HG03439 (cell line): ENCODE measurements at regions not wholly inside any gene's neighbourhood (a gene's known extent, or its start where the extent isn't known, plus 50 kb on each side); places are given as distances from the start of the nearest gene placed in this dataset.
A peak's percentile ranks its signal among the peaks of the same experiment; 100 is the strongest.
"Not testable (repeated sequence)": the region's sequence is repeated elsewhere in the genome, so short reads cannot be mapped to it uniquely, and the experiment has no call there.

Experiments used
- ATAC-seq: cut with Tn5 transposase; IDR thresholded peaks from one replicate; pipeline ENCODE4 v1.9.1; 2021; ENCODE audit warnings: mild to moderate bottlenecking, moderate library complexity; ENCODE audit not compliant: unreplicated experiment

DNA sequence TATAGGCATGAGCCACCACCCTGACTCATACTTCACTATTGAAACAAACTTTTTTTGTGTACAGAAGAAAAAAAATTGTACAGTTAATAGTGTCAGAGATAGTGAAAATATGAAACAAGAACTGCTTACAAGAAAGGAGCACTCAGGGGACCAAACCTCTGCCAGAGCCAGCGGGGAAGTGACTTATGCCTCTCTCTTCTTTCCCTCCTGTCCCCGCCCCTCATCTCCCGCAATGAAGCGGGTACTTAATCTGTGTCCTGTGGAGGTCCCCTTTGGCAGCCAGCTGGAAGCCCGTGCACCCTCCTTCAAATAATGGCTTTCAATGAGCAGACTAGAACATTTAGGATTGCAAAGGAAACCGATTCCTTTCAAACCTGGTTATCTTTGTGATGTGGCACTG, 51.5 kb downstream of the PPIAL4A start:
- not testable (repeated sequence) for ATAC-seq

DNA sequence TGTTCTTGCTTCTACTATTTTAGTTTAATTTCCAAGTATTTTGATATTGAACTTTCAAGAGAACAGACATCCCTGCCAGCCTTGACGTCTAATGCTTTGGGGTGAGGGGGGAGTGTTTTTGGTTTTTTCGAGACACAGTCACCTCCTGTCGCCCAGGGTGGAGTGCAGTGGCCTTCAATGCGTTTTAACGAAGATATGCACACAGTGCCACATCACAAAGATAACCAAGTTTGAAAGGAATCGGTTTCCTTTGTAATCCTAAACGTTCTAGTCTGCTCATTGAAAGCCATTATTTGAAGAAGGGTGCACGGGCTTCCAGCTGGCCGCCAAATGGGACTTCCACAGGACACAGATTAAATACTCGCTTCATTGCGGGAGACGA, 52.3 kb downstream of the PPIAL4A start:
- not testable (repeated sequence) for ATAC-seq

DNA sequence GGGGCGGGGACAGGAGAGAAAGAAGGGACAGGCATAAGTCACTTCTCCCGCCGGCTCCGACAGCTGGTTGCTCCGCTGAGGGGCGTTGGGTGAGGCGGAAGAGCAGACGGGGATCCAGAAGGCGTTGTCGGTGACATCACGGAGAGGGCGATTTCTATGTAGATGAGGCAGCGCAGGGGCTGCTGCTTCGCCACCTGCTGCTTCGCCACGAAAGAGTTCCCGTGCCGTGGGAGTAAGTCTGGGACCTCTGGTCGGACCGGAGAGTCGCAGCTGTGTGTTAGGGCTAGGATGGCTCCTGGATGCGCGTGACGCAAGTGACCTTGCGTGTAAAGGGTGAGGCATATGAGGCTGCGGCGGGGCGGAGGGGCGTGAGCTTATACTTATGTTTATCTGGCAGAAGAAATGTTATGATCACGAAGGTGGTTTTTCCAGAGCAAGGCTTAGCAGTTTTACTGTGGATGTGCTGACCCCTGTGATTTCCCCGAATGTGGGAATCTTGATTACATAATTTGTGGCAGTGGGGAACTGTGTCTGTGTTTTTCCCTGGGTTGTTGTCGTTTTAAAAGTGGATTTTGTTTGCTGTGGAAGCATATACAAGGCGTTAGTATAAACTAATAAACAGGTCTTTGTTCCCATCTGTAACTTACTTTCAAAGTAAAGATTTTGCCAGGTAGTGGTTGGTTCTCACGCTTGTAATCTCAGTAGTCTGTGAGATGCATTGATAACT, 52.8 kb downstream of the PPIAL4A start:
- ATAC-seq = peak; percentile 76

DNA sequence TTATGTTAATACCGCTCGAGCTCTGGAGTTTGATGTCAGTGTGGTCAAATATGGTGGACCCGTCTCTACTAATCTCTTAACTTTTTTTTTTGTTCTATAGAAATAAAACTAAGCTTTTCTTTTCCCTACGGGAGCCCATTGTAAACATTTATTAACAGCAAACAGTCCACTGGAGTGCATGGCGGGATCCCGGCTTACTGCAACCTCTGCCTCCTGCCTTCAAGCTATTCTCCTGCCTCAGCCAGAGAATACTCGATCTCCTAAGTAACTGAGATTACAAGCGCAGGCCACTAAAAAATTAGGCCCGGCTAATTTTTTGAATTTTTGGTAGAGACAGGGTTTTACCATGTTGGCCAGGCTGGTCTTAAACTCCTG, 53.4 kb downstream of the PPIAL4A start:
- ATAC-seq = not testable (repeated sequence)

DNA sequence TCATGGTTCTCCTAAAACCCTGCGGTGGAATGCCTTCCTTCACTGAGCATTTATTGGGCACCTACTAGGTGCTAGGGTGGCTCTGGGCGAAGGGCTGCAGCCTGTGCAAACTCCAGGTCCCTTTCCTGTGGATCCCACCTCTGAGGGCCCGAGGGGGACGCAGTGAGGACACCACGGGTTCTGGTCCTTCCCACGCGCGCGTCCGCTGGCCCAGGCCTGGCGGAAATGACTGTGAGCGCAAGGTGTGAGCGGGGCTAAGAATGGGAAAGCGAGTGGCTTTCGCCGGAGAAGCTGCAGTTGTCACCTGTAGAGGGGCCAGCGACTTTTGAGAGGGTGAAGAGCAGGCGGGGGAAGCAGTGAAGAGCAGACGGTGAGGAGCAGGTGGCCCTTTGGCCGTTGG, 55.1 kb downstream of the PPIAL4A start:
- not testable (repeated sequence) for ATAC-seq

DNA sequence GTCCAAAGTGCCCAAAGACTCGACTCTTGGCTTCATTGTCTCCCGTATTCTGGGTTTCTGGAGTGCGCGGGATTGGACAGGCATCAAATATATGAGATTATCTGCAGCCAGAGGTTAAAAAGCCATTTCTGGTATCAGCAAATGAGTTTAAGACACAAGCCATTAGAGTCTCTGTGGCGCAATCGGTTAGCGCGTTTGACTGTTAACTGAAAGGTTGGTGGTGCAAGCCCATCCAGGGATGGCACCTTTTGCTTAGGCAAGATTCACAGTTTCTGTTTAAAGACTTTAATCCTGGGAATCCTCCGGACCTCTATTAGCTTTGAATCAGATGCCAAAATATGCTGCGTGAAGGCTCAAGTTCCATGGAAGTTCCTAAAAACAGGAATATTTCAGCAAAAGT, 55.6 kb downstream of the PPIAL4A start:
- ATAC-seq = not testable (repeated sequence)

DNA sequence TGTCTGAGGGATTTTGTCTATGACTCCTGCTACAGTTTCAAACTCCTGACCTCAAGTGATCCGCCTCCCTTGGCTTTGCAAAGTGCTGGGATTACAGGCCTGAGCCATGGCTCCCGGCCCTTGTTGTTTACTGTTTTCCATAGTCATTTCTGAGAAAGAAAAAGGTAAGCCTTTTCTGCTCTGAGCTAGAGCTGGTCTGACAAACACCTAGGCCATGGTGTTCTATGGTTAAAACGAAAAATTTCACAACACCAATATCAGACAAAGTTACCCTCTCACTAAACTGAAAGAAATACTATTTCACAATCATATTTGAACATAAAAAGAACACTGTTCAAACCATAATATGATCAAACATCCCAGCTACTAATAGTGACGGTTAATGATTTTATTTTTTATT, 57.5 kb downstream of the PPIAL4A start:
- ATAC-seq = not testable (repeated sequence)

DNA sequence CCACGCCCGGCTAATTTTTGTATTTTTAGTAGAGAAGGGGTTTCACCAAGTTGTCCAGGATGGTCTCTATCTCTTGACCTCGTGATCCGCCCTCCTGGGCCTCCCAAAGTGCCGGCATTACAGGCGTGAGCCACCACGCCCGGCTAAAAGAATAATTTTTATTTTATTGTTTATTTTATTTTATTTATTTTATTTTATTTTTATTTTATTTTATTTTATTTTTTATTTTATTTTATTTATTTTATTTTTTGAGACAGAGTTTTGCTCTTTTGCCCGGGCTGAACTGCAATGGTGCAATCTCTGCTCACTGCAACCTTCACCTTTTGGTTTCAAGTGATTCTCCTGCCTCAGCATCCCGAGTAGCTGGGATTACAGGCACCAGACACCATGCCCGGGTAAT, 60.2 kb downstream of the PPIAL4A start:
- not testable (repeated sequence) for ATAC-seq

DNA sequence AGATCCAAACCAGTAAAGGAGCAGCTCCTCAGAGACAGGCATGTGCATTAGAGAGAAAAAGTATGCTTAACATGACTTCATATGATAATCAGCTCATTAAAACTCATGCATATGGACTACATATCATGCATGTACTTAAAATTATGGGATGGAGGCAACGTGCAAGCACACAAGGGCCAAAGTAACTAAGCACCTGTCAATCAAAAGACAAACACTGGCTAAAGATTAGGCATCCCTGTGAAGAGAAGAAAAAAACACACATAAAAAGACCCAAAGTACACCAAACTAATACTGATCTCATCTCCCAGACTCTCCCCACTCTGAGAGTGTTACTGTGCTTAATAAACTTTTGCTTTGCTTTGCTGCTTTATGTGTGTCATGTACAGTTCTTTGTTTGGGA, 61.1 kb downstream of the PPIAL4A start:
- ATAC-seq = not testable (repeated sequence)

DNA sequence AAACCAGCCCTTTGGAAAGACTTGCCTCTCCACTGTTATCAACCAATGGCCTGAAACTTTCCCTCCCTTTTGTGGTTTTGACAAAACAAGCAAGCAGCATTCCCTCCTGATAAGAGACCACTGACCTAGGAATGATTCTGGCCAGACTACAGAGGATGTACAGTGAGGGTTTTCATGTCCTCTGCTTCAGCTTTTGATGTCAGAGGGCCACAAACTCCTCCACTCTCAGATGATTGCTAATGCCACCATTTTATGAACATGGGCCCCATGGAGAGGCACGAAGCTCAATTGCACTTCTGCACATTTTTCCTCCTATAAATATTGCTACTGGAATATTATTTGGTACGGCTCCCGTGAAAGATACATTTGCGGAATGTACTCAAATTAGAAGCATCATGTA, 61.5 kb downstream of the PPIAL4A start:
- not testable (repeated sequence) for ATAC-seq

DNA sequence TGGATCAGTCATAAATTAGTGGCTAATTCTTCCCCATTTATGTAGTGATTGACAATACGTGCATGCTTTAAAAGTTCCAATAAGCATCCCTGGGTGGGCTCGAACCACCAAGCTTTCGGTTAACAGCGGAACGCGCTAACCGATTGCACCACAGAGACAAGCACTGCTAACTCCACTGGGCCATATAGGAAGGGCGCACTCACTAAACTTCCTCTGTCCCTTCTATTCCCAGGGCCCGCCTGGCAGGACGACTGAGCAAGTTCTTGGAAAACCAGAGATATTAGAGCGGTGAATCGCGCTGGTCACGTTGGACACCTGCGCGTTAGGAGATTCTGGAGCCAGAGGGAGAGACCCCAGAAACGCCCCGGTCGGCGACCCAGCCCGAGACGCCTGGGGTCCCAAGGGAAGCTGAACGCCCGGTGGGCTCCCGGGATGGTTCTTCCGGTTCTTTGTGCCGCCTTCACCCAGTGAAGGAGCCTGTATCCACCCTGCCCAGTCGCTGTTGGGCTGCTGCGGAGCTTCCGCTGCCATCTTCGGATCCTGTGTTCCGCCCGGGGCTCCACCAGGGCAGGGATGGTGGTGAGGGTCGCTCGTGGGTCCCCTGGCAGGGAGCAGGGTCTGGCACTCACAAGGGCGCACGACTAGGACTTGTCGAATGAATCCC, 62.8 kb downstream of the PPIAL4A start:
- not testable (repeated sequence) for ATAC-seq

DNA sequence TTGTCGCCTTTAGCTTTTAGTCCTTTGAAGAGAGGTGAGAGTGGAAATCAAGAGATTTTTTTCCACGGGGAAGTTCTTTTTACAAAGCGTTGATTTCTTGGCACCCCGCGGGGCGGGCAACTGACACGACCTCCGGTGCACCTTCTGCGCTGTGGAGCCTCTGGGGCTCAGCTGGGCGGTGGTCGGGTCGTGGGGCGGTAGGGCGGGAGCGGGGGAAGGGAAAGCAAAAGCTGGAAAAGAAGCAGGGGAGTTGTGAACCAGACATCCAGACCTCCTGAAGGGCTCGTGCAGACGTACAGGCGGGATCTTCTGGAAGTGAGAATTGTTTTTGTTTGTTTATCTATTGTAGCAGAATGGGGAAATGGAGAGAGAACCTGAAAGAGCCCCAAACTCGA, 63.3 kb downstream of the PPIAL4A start:
- not testable (repeated sequence) for ATAC-seq

DNA sequence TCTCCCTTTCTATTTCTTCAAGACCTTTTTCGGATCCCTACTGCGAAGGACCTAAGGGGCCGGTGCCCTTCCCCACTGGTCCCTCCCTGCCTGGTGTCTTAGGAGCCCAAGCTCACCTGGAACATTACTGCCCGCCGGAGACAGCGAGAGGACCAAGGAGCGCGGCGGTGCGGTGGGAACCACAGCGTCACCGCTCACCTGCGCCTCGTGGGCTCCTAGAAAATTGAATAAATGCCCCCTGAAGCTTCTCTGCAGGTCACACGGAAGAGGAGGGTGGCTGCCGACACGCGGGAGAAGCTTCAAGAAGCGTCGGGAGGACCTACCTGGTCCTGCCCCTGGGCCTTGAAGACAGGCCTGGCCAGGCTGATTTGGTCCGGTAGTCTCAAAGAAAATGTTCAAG, 65.2 kb downstream of the PPIAL4A start:
- ATAC-seq = no peak

DNA sequence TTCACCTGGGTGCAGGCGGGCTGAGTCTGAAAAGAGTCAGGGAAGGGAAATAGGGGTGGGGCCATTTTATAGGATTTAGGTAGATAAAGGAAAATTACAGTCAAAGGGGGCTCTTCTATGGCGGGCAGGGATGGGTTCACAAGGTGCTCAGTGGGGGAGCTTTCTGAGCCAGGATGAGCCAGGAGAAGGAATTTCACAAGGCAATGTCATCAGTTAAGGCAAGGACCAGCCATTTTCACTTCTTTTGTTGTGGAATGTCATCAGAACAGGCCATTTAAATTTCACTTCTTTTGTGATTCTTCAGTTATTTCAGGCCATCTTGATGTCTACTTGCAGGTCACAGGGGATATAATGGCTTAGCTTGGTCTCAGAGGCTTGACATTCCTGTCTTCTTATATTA, 66.4 kb downstream of the PPIAL4A start:
- ATAC-seq = not testable (repeated sequence)

DNA sequence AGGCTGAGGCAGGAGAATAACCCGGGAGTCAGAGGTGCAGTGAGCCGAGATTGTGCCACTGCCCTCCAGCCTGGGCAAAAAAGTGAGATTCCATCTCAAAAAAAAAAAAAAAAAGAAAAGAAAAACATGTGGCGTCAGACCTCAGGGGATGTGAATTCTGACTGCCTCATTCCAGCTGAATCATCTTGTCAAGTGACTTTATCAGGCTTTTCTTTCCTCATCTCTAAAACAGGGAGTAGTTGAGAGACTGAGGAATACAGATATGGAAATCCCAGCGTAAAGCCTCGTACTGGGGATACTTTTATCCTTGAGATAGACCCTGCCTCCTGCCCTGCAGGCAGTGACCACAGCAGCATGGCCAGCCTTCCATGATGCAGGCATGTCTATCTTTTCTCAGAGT, 76.4 kb downstream of the PPIAL4A start:
- not testable (repeated sequence) for ATAC-seq

DNA sequence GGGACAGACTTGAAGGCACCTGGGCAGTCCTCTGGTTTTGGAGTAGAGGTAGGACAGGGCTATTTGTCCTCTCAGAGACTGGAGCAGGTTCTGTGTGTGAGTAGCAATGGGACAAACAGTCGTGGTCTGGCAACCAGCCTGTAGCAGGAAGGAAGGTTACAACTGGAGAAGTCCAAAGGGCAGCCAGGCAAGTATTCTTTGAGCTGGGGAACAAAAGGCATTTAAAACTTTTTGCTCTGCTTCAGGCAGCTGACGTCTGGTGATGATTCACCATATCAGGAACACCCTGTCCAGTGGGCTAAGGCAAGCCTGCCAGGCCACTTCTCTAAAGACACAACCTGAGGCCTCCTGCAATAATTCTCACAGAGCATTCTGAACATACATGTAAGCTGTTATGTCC, 83.3 kb downstream of the PPIAL4A start:
- not testable (repeated sequence) for ATAC-seq

DNA sequence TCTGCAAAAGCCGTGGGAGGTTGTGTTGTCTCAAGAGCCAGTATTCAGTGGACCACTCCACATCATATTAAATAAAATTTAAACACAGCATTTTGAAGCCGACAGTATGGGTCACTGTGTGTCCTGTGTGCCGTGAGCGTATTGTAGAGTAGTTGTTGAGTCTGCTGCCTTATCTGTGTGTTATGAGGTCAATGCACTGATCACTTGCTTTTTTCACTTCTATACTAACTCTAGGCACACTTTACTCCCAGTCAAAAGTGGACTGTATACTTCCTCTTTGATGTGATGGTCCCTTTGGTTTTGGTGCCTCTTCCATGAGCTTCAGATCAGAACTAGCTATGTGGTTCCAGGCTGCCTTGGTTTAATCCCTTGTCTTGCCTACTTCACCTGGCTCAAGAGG, 84.3 kb downstream of the PPIAL4A start:
- ATAC-seq = not testable (repeated sequence)

DNA sequence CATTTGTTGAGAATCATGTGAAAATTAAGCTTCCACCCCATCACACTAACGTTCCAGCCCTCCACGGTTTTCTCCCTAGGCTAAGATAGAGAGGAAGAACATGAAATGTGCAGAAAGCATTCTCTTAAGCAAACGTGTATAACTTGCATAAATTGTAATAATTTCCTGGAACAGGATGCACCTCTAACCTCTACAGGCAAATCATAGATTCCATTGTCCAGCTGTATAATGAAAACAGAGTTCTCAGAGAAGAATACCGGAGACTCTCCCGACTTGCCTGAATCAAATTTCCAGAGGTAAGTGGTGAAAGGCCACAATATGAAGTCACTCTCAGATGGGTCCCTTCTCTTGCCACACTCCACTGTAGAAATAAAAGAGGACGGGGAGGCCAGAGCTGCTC, 87.7 kb downstream of the PPIAL4A start:
- not testable (repeated sequence) for ATAC-seq

DNA sequence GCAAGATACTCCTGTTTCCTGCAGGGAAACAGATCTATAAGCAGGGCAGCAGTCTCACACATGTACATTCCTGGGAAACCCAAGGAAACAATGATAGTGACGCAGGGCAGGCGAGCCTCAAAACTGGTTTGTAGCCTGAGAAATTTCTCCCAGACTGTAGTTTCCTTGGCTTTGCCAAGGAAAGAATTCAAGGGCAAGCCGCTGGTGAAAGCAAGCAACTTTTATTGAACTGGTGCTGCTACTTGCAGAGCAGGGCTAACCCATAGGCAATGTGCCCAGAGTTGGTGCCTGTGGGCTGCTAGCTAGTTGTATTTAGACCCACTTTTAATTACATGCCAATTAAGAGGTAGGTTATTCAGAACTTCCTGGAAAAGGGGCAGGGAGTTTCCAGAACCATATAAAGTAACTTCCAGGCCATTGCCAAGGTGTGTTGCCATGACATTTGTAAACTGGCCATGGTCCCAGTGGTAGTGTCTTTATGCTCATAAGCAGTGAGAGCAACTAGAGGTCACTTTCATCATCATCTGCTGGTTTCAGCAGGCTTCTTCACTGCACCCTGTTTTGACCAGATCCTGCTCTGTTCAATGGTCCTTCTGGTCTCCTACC, 92.0 kb downstream of the PPIAL4A start:
- ATAC-seq = not testable (repeated sequence)

DNA sequence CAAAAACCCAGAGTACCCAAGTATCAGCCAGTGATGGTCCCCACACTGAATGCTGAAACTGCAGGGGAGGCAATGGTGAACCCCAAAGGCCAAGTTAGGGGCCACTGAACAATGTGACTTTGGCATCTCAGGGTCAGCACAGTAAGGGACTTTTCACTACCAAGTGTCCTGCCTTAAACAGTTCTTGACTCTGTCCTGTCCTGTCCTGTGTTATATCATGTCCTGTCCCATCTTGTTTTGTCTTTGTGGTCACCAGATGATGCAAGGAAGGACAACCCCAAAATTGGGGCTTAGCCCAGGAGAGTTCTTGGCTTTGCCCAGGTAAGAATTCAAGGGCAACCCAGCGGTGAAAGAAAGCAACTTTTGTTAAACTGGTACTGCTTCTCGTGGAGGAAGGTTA, 105.0 kb downstream of the PPIAL4A start:
- ATAC-seq = not testable (repeated sequence)

DNA sequence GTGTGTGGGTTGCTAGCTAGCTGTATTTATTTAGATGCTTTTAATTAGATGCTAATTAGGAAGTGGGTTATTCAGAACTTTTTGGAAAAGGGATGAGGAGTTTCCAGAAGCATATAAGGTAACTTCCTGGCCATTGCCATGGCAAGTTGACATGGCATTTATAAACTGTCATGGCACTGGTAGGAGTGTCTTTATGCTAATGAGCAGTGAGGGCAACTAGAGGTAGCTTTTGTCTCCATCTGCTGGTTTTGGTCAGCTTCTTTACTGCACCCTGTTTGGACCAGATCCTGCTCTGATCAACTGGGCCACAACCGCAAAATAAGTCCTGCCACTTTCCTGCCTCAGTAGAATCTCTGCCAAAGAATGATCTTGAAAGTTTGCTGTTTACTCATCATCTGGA, 105.5 kb downstream of the PPIAL4A start:
- ATAC-seq = not testable (repeated sequence)

DNA sequence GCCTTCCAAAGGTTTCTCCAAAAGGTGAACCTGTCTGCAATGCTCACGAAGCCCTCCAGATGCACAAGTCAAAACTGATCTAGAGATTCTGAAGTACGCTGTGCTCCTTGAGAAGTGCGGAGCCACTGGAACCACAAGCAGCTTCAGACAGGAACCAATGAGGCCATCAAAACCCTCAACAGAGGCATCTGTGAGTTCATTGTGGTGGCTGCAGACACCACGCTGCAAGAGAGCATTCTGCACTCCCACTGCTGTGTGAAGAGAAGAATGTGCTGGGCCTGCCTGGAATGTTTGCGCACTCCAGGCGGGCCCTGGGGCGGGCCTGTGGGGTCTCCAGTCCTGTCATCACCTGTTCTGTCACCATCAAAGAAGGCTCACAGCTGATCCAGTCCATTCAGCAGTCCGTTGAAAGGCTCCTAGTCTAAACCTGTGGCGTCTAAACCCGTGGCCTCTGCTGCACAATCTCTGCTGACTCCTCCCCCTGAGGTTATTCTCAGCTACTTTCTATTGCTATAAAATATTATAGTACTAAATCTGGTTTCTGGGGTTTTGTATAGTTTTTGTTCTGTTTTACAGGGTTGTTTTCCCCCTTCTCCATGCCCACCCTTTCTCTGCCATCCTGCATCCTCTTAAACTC, 111.6 kb downstream of the PPIAL4A start:
- ATAC-seq = not testable (repeated sequence)
